Astrocyte (in vitro differentiated cells and primary cell): ENCODE measurements at regions not wholly inside any gene's neighbourhood (a gene's known extent, or its start where the extent isn't known, plus 50 kb on each side); places are given as distances from the start of the nearest gene placed in this dataset.
"Not testable (repeated sequence)": the region's sequence is repeated elsewhere in the genome, so short reads cannot be mapped to it uniquely, and the experiment has no call there.

ENCODE experiments used
- DNase-seq: peaks from one replicate; pipeline ENCODE4 v3.0.0-alpha.2; 2010; ENCODE audit warnings: low read depth
- FAIRE-seq: peaks from 2 replicates; lab custom pipeline; 2011; peaks lifted over from hg19 to GRCh38; lab: Jason Lieb, UNC
- H2AFZ ChIP-seq: 2 replicates; pipeline ENCODE4 v1.6.0; 2012; ENCODE audit warnings: low read depth, low read length, inconsistent platforms
- H3K27ac ChIP-seq: 2 replicates; pipeline ENCODE4 v1.5.1; 2011; ENCODE audit warnings: low read depth, low read length, inconsistent platforms
- H3K27me3 ChIP-seq: 2 replicates; pipeline ENCODE4 v1.6.0; 2011; ENCODE audit warnings: low read length, inconsistent platforms; ENCODE audit not compliant: insufficient read depth
- H3K36me3 ChIP-seq: 2 replicates; pipeline ENCODE4 v1.5.1; 2011; ENCODE audit warnings: low read length, inconsistent platforms; ENCODE audit not compliant: insufficient read depth
- H3K4me1 ChIP-seq: 2 replicates; pipeline ENCODE4 v1.5.1; 2011; ENCODE audit warnings: low read length, inconsistent platforms; ENCODE audit not compliant: insufficient read depth
- H3K4me2 ChIP-seq: 2 replicates; pipeline ENCODE4 v1.6.0; 2012; ENCODE audit warnings: low read length, inconsistent platforms
- H3K4me3 ChIP-seq: 2 replicates; pipeline ENCODE4 v1.5.1; 2011; ENCODE audit warnings: low read depth, mild to moderate bottlenecking, low read length, inconsistent platforms; ENCODE audit not compliant: insufficient read depth
- H3K79me2 ChIP-seq: 2 replicates; pipeline ENCODE4 v1.6.0; 2012; ENCODE audit warnings: mild to moderate bottlenecking, low read length, inconsistent platforms; ENCODE audit not compliant: insufficient read depth
- H3K9ac ChIP-seq: 2 replicates; pipeline ENCODE4 v1.6.0; 2012; ENCODE audit warnings: mild to moderate bottlenecking, low read length, inconsistent platforms
- H3K9me3 ChIP-seq: 2 replicates; pipeline ENCODE4 v1.5.1; 2012; ENCODE audit warnings: low read depth, mild to moderate bottlenecking, low read length, inconsistent platforms; ENCODE audit not compliant: insufficient read depth
- H4K20me1 ChIP-seq: 2 replicates; pipeline ENCODE4 v1.6.0; 2012; ENCODE audit warnings: low read length, inconsistent platforms; ENCODE audit not compliant: insufficient read depth
- H3K27ac Mint-ChIP-seq: one replicate; pipeline ENCODE4 v1.8.0; 2021; ENCODE audit warnings: mild to moderate bottlenecking, mixed read lengths; ENCODE audit not compliant: unreplicated experiment
- H3K27me3 Mint-ChIP-seq: one replicate; pipeline ENCODE4 v1.8.0; 2021; ENCODE audit warnings: low read depth, mixed read lengths; ENCODE audit not compliant: unreplicated experiment
- H3K36me3 Mint-ChIP-seq: one replicate; pipeline ENCODE4 v1.8.0; 2021; ENCODE audit warnings: low read depth, mixed read lengths; ENCODE audit not compliant: unreplicated experiment
- H3K4me1 Mint-ChIP-seq: one replicate; pipeline ENCODE4 v1.8.0; 2021; ENCODE audit warnings: low read depth, mixed read lengths; ENCODE audit not compliant: unreplicated experiment
- H3K4me3 Mint-ChIP-seq: one replicate; pipeline ENCODE4 v1.8.0; 2021; ENCODE audit warnings: mild to moderate bottlenecking, moderate library complexity, mixed read lengths; ENCODE audit not compliant: unreplicated experiment
- H3K9me3 Mint-ChIP-seq: one replicate; pipeline ENCODE4 v1.8.0; 2021; ENCODE audit warnings: mild to moderate bottlenecking, mixed read lengths; ENCODE audit not compliant: unreplicated experiment
- CTCF ChIP-seq: IDR thresholded peaks from 2 replicates; pipeline ENCODE4 v1.5.1; 2011; ENCODE audit warnings: low read depth, mild to moderate bottlenecking, inconsistent platforms, low read length, moderate library complexity; ENCODE audit not compliant: insufficient read depth
- EZH2 ChIP-seq: IDR thresholded peaks from 2 replicates; pipeline ENCODE4 v1.6.1; 2012; ENCODE audit warnings: mild to moderate bottlenecking, low read length, inconsistent platforms; ENCODE audit not compliant: insufficient read depth

GRCh38 chr4:57184378-57185029 lies 74.3 kb upstream of the IGFBP7 start:
- peaks cover 2% of the 10 kb centered on the region for H3K4me1 Mint-ChIP-seq
- H3K9ac ChIP-seq: no peak overlapping the region
- DNase-seq (peak; percentile 14), FAIRE-seq (no peak)
- no peaks in the 10 kb centered on the region for H3K79me2 ChIP-seq
- H4K20me1 ChIP-seq: no peaks in the 10 kb centered on the region
- no peak overlapping the region for H3K4me3 ChIP-seq
- H3K27me3 ChIP-seq: no peaks in the 10 kb centered on the region
- no peaks in the 10 kb centered on the region for H3K4me1 ChIP-seq
- H3K4me3 Mint-ChIP-seq: no peak overlapping the region
- TF ChIP-seq CTCF (no peak), EZH2 (no peak)
- H3K9me3 ChIP-seq: no peaks in the 10 kb centered on the region
- H3K27me3 Mint-ChIP-seq: peaks cover 6% of the 10 kb centered on the region
- no peak overlapping the region for H3K4me2 ChIP-seq
- H3K36me3 ChIP-seq: no peaks in the 10 kb centered on the region
- H3K27ac ChIP-seq: no peak overlapping the region
- H3K36me3 Mint-ChIP-seq: no peaks in the 10 kb centered on the region
- no peaks in the 10 kb centered on the region for H3K9me3 Mint-ChIP-seq
- H3K27ac Mint-ChIP-seq: no peak overlapping the region
- H2AFZ ChIP-seq: no peak overlapping the region

GRCh38 chr4:57182132-57182874 lies 72.1 kb upstream of the IGFBP7 start:
- Histone ChIP-seq H3K4me2 (no peak overlapping the region), H3K4me3 (no peak overlapping the region), H3K9me3 (no peaks in the 10 kb centered on the region), H4K20me1 (no peaks in the 10 kb centered on the region), H3K4me1 (no peaks in the 10 kb centered on the region), H3K79me2 (no peaks in the 10 kb centered on the region), H3K36me3 (no peaks in the 10 kb centered on the region), H3K27me3 (no peaks in the 10 kb centered on the region), H3K9ac (no peak overlapping the region), H2AFZ (no peak overlapping the region), H3K27ac (no peak overlapping the region)
- DNase-seq (no peak), FAIRE-seq (no peak)
- Mint-ChIP-seq H3K9me3 (no peaks in the 10 kb centered on the region), H3K4me1 (peaks cover 2% of the 10 kb centered on the region), H3K27ac (no peak overlapping the region), H3K27me3 (peaks cover 3% of the 10 kb centered on the region), H3K36me3 (no peaks in the 10 kb centered on the region), H3K4me3 (no peak overlapping the region)
- TF ChIP-seq EZH2 (no peak), CTCF (no peak)

- not testable (repeated sequence) for H3K9me3 Mint-ChIP-seq, DNase-seq, H3K4me1 ChIP-seq, H3K4me2 ChIP-seq, H3K27ac Mint-ChIP-seq, H3K79me2 ChIP-seq, H2AFZ ChIP-seq, H3K9me3 ChIP-seq, H3K4me3 ChIP-seq, H4K20me1 ChIP-seq, H3K4me3 Mint-ChIP-seq, H3K27me3 ChIP-seq, H3K36me3 ChIP-seq, FAIRE-seq, H3K9ac ChIP-seq, H3K36me3 Mint-ChIP-seq, H3K4me1 Mint-ChIP-seq, H3K27me3 Mint-ChIP-seq, H3K27ac ChIP-seq
These were observed 63.0 kb upstream of the IGFBP7 start for GRCh38 chr4:57173136-57173535.
